SK-N-SH (cell line): ENCODE measurements at regions not wholly inside any gene's neighbourhood (a gene's known extent, or its start where the extent isn't known, plus 50 kb on each side); places are given as distances from the start of the nearest gene placed in this dataset.

Experiments used
- CTCF ChIA-PET: fragments of 300-600, 350-600 bp; formaldehyde crosslinking; extraction: SDS; loops from one replicate; lab custom pipeline; 2021; lab: Yijun Ruan, JAX
- POLR2A ChIA-PET: fragments of 350-600 bp; sonication (Branson Sonifier 250); formaldehyde crosslinking; extraction: SDS; loops from one replicate; lab custom pipeline; 2020; ENCODE audit warnings: antibody characterized with exemption, inconsistent platforms; lab: Yijun Ruan, JAX
- DNase-seq: peaks from one replicate; pipeline ENCODE4 v3.0.0; 2012
- H2AFZ ChIP-seq: fragments of 200-600 bp; sonication (generic); 2 replicates; pipeline ENCODE4 v1.8.1; 2016; ENCODE audit warnings: antibody characterized with exemption, mild to moderate bottlenecking, low read depth
- H3F3A ChIP-seq: fragments of 200-600 bp; sonication (generic); replicated peaks from 2 replicates; pipeline ENCODE3; 2016; ENCODE audit warnings: antibody characterized with exemption, mild to moderate bottlenecking; ENCODE audit not compliant: insufficient read depth
- H3K27ac ChIP-seq, 2 experiments: fragments of 200-500 bp in 1 of 2; fragments of 200-600 bp in 1 of 2; sonication (Bioruptor generic) in 1 of 2; sonication (generic), shearing (Covaris generic) in 1 of 2; 2 replicates each; pipeline versions ENCODE4 v1.5.1 to v1.6.1; 2014 to 2016; ENCODE audit warnings: low read depth in 2 of 2, inconsistent platforms in 1 of 2, low read length in 1 of 2, mild to moderate bottlenecking in 1 of 2, mixed read lengths in 1 of 2
- H3K27me3 ChIP-seq: fragments of 200-600 bp; sonication (generic), shearing (Covaris generic); 2 replicates; pipeline ENCODE4 v1.6.1; 2016; ENCODE audit warnings: mixed run types; ENCODE audit not compliant: insufficient read depth
- H3K36me3 ChIP-seq, 2 experiments: fragments of 200-500 bp in 1 of 2; fragments of 200-600 bp in 1 of 2; sonication (Bioruptor generic) in 1 of 2; sonication (generic) in 1 of 2; replicated peaks in 1 of 2; 2 replicates each; pipeline versions ENCODE3 to v1.5.1; 2014 to 2016; ENCODE audit warnings: low read length in 1 of 2, mild to moderate bottlenecking in 1 of 2; ENCODE audit not compliant: insufficient read depth in 2 of 2, control insufficient read depth in 1 of 2
- H3K4me1 ChIP-seq, 2 experiments: fragments of 200-500 bp in 1 of 2; fragments of 200-600 bp in 1 of 2; sonication (Bioruptor generic) in 1 of 2; sonication (generic), shearing (Covaris generic) in 1 of 2; 2 replicates each; pipeline versions ENCODE4 v1.5.1 to v1.6.1; 2014 to 2016; ENCODE audit warnings: low read depth in 1 of 2, low read length in 1 of 2, mixed run types in 1 of 2; ENCODE audit not compliant: insufficient read depth in 2 of 2, control insufficient read depth in 1 of 2
- H3K4me2 ChIP-seq: fragments of 200-600 bp; sonication (generic), shearing (Covaris generic); 2 replicates; pipeline ENCODE4 v1.6.1; 2017; ENCODE audit warnings: mixed run types
- H3K4me3 ChIP-seq, 2 experiments: fragments of 200-500 bp in 1 of 2; fragments of 200-600 bp in 1 of 2; sonication (Bioruptor generic) in 1 of 2; sonication (generic), shearing (Covaris generic) in 1 of 2; 2 replicates each; pipeline versions ENCODE4 v1.5.1 to v1.8.1; 2014 to 2016; ENCODE audit warnings: low read depth in 2 of 2, inconsistent platforms in 1 of 2, low read length in 1 of 2, mild to moderate bottlenecking in 1 of 2, mixed read lengths in 1 of 2, moderate library complexity in 1 of 2
- H3K79me2 ChIP-seq: fragments of 200-600 bp; sonication (generic); 2 replicates; pipeline ENCODE4 v1.8.1; 2017; ENCODE audit warnings: mild to moderate bottlenecking; ENCODE audit not compliant: insufficient read depth
- H3K9ac ChIP-seq: fragments of 200-600 bp; sonication (generic); 2 replicates; pipeline ENCODE4 v1.6.1; 2017; ENCODE audit warnings: mixed run types
- H3K9me2 ChIP-seq: fragments of 200-600 bp; sonication (generic); 2 replicates; pipeline ENCODE4 v1.6.1; 2017; ENCODE audit warnings: mixed run types
- H3K9me3 ChIP-seq: fragments of 200-600 bp; sonication (generic); 2 replicates; pipeline ENCODE4 v1.6.1; 2017; ENCODE audit warnings: mixed run types, mild to moderate bottlenecking, moderate library complexity
- H4K20me1 ChIP-seq: fragments of 200-600 bp; sonication (generic); 2 replicates; pipeline ENCODE4 v1.6.1; 2017; ENCODE audit warnings: mild to moderate bottlenecking, mixed run types; ENCODE audit not compliant: insufficient read depth
- CHD2 ChIP-seq: fragments of 150-350 bp; IDR thresholded peaks from 2 replicates; pipeline ENCODE4 v1.6.1; 2018; ENCODE audit warnings: low read length; ENCODE audit not compliant: partially characterized antibody
- ELF1 ChIP-seq: IDR thresholded peaks from 2 replicates; pipeline ENCODE4 v1.4.0; 2012
- EZH2phosphoT487 ChIP-seq: fragments of 200-600 bp; sonication (generic); IDR thresholded peaks from 2 replicates; pipeline ENCODE4 v1.6.1; 2017; ENCODE audit warnings: low read depth, mixed run types, mild to moderate bottlenecking, antibody characterized with exemption, moderate library complexity, borderline replicate concordance
- FOXJ3 ChIP-seq: sonication (generic); formaldehyde crosslinking; IDR thresholded peaks from 2 replicates; pipeline ENCODE4 v1.5.1; 2020; ENCODE audit warnings: mild to moderate bottlenecking, missing genetic modification reagents
- MEF2A ChIP-seq: IDR thresholded peaks from 2 replicates; pipeline ENCODE4 v1.4.0; 2012; ENCODE audit warnings: low read depth, borderline replicate concordance
- MXI1 ChIP-seq: IDR thresholded peaks from 2 replicates; pipeline ENCODE4 v1.6.1; 2012; ENCODE audit warnings: mild to moderate bottlenecking, low read depth, low read length, improper control_type of control experiment
- NFIC ChIP-seq: IDR thresholded peaks from 2 replicates; pipeline ENCODE4 v1.4.0; 2012; ENCODE audit warnings: borderline replicate concordance
- NRF1 ChIP-seq: IDR thresholded peaks from 2 replicates; pipeline ENCODE4 v1.6.1; 2012; ENCODE audit warnings: low read depth, mild to moderate bottlenecking, low read length
- POLR2AphosphoS5 ChIP-seq: IDR thresholded peaks from 2 replicates; pipeline ENCODE4 v1.6.1; 2012; ENCODE audit warnings: low read depth, low read length
- RAD21 ChIP-seq: IDR thresholded peaks from 2 replicates; pipeline ENCODE4 v1.6.1; 2012; ENCODE audit warnings: mild to moderate bottlenecking, low read length
- RFX5 ChIP-seq: IDR thresholded peaks from 2 replicates; pipeline ENCODE4 v1.6.1; 2012; ENCODE audit warnings: mild to moderate bottlenecking, improper control_type of control experiment, low read length
- RXRA ChIP-seq: IDR thresholded peaks from 2 replicates; pipeline ENCODE4 v1.4.0; 2012; ENCODE audit warnings: low read depth, mild to moderate bottlenecking, borderline replicate concordance
- TAF1 ChIP-seq: IDR thresholded peaks from 2 replicates; pipeline ENCODE4 v1.6.1; 2012; ENCODE audit warnings: low read depth, mild to moderate bottlenecking, low read length, moderate library complexity, borderline replicate concordance
- WGBS: methylation state at CpG from one replicate; pipeline ENCODE4 v1.1.6; 2017; ENCODE audit warnings: low lambda C conversion rate; 5-methylcytosine and 5-hydroxymethylcytosine counted together
- TF ChIP-seq, protein P1 (sequence below): IDR thresholded peaks from 2 replicates; pipeline ENCODE4 v1.4.0; 2012; ENCODE audit warnings: low read depth
- TF ChIP-seq, protein P2 (sequence below): IDR thresholded peaks from 2 replicates; pipeline ENCODE4 v1.4.0; 2012; ENCODE audit warnings: low read depth, borderline replicate concordance
- TF ChIP-seq, protein P3 (sequence below): IDR thresholded peaks from 2 replicates; pipeline ENCODE4 v1.6.1; 2012; ENCODE audit warnings: mild to moderate bottlenecking, low read depth, low read length, moderate library complexity
- TF ChIP-seq, protein P4 (sequence below): fragments of 200-600 bp; sonication (generic); IDR thresholded peaks from 2 replicates; pipeline ENCODE4 v1.6.1; 2017; ENCODE audit warnings: antibody characterized with exemption, mild to moderate bottlenecking, moderate library complexity
- TF ChIP-seq, protein P5 (sequence below): IDR thresholded peaks from 2 replicates; pipeline ENCODE4 v1.4.0; 2012; ENCODE audit warnings: low read depth, borderline replicate concordance
- TF ChIP-seq, protein P6 (sequence below): fragments of 150-350 bp; IDR thresholded peaks from 2 replicates; pipeline ENCODE4 v1.6.1; 2016; ENCODE audit warnings: mild to moderate bottlenecking, low read depth, low read length

DNA sequence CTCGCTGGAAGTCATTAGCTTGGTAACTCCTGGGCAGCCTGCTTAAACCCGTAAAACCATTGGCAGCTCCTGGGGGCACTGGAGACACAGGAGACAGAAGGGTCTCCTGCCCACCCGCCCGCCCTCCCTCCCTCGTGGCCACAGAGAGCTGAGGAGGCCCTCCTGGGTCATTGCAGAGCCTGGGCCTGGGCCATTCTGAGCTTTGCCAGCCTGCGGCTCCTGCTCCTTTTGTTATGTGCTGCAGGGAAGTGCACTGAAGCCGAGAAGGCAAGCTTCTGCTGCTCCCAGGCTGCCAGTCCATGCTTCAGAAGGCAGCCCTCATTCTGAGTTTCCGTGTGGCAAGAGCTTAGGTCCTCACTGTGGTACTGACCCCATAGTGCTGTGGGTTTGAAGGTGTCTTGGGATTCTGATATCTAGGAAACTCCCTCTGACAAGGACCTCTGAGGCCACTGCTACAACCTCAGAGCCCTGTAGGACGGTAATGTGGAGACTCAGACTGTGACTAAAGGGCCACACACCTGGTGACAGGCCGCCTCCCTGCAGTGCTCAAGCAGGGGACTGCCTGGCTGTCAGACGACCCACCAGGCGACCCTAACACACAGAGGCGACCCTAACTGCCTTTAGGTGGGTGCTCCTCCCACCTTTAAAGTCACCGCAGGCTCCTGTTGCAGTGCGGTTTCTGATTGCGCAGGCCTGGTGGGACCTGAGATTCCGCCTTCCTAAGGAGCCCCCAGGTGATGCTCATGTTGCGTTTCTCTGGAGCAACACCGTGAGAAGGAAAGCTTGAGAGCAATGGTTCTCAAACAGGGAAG lies 118.7 kb downstream of the IER5 start:
- Histone ChIP-seq H3K9me2 (no peaks in the 10 kb centered on the region), H3K27me3 (peaks cover 17% of the 10 kb centered on the region; the same call in 1 of the 2 replicates), H3F3A (no peaks in the 10 kb centered on the region), H2AFZ (no peak overlapping the region), H3K79me2 (no peaks in the 10 kb centered on the region), H3K9me3 (no peaks in the 10 kb centered on the region), H3K4me3 (no peak overlapping the region), H3K9ac (no peak overlapping the region), H3K36me3 (no peaks in the 10 kb centered on the region), H3K27ac (no peak overlapping the region), H3K4me2 (no peak overlapping the region), H4K20me1 (no peaks in the 10 kb centered on the region), H3K4me1 (no peaks in the 10 kb centered on the region)
- TF ChIP-seq MEF2A (no peak), RAD21 (no peak), POLR2AphosphoS5 (no peak), NFIC (no peak), EZH2phosphoT487 (no peak), CHD2 (no peak), ELF1 (no peak), TAF1 (no peak), MXI1 (no peak), RXRA (no peak), NRF1 (no peak), RFX5 (no peak), FOXJ3 (no peak)
- TF ChIP-seq, protein P1, sequence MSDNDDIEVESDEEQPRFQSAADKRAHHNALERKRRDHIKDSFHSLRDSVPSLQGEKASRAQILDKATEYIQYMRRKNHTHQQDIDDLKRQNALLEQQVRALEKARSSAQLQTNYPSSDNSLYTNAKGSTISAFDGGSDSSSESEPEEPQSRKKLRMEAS = no peak
- TF ChIP-seq, protein P2, sequence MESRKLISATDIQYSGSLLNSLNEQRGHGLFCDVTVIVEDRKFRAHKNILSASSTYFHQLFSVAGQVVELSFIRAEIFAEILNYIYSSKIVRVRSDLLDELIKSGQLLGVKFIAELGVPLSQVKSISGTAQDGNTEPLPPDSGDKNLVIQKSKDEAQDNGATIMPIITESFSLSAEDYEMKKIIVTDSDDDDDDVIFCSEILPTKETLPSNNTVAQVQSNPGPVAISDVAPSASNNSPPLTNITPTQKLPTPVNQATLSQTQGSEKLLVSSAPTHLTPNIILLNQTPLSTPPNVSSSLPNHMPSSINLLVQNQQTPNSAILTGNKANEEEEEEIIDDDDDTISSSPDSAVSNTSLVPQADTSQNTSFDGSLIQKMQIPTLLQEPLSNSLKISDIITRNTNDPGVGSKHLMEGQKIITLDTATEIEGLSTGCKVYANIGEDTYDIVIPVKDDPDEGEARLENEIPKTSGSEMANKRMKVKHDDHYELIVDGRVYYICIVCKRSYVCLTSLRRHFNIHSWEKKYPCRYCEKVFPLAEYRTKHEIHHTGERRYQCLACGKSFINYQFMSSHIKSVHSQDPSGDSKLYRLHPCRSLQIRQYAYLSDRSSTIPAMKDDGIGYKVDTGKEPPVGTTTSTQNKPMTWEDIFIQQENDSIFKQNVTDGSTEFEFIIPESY = no peak
- TF ChIP-seq, protein P3, sequence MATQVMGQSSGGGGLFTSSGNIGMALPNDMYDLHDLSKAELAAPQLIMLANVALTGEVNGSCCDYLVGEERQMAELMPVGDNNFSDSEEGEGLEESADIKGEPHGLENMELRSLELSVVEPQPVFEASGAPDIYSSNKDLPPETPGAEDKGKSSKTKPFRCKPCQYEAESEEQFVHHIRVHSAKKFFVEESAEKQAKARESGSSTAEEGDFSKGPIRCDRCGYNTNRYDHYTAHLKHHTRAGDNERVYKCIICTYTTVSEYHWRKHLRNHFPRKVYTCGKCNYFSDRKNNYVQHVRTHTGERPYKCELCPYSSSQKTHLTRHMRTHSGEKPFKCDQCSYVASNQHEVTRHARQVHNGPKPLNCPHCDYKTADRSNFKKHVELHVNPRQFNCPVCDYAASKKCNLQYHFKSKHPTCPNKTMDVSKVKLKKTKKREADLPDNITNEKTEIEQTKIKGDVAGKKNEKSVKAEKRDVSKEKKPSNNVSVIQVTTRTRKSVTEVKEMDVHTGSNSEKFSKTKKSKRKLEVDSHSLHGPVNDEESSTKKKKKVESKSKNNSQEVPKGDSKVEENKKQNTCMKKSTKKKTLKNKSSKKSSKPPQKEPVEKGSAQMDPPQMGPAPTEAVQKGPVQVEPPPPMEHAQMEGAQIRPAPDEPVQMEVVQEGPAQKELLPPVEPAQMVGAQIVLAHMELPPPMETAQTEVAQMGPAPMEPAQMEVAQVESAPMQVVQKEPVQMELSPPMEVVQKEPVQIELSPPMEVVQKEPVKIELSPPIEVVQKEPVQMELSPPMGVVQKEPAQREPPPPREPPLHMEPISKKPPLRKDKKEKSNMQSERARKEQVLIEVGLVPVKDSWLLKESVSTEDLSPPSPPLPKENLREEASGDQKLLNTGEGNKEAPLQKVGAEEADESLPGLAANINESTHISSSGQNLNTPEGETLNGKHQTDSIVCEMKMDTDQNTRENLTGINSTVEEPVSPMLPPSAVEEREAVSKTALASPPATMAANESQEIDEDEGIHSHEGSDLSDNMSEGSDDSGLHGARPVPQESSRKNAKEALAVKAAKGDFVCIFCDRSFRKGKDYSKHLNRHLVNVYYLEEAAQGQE = no peak
- TF ChIP-seq, protein P4, sequence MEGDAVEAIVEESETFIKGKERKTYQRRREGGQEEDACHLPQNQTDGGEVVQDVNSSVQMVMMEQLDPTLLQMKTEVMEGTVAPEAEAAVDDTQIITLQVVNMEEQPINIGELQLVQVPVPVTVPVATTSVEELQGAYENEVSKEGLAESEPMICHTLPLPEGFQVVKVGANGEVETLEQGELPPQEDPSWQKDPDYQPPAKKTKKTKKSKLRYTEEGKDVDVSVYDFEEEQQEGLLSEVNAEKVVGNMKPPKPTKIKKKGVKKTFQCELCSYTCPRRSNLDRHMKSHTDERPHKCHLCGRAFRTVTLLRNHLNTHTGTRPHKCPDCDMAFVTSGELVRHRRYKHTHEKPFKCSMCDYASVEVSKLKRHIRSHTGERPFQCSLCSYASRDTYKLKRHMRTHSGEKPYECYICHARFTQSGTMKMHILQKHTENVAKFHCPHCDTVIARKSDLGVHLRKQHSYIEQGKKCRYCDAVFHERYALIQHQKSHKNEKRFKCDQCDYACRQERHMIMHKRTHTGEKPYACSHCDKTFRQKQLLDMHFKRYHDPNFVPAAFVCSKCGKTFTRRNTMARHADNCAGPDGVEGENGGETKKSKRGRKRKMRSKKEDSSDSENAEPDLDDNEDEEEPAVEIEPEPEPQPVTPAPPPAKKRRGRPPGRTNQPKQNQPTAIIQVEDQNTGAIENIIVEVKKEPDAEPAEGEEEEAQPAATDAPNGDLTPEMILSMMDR = no peak
- TF ChIP-seq, protein P5, sequence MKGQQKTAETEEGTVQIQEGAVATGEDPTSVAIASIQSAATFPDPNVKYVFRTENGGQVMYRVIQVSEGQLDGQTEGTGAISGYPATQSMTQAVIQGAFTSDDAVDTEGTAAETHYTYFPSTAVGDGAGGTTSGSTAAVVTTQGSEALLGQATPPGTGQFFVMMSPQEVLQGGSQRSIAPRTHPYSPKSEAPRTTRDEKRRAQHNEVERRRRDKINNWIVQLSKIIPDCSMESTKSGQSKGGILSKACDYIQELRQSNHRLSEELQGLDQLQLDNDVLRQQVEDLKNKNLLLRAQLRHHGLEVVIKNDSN = no peak
- TF ChIP-seq, protein P6, sequence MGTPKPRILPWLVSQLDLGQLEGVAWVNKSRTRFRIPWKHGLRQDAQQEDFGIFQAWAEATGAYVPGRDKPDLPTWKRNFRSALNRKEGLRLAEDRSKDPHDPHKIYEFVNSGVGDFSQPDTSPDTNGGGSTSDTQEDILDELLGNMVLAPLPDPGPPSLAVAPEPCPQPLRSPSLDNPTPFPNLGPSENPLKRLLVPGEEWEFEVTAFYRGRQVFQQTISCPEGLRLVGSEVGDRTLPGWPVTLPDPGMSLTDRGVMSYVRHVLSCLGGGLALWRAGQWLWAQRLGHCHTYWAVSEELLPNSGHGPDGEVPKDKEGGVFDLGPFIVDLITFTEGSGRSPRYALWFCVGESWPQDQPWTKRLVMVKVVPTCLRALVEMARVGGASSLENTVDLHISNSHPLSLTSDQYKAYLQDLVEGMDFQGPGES = no peak
- DNase-seq = no peak
- CTCF ChIA-PET = interaction anchor here (1.0 to 6.1 kb wide), 4 partner anchors 11 to 218 kb away, joined by 3 to 38 read pairs (median 7); no protein-coding TSS in a partner anchor
- POLR2A ChIA-PET = no interaction called here
- 37% methylated on average over 13 of the region's 19 CpGs for WGBS
